GM19238 (cell line): ENCODE measurements at regions not wholly inside any gene's neighbourhood (a gene's known extent, or its start where the extent isn't known, plus 50 kb on each side); places are given as distances from the start of the nearest gene placed in this dataset.

Experiments used
- DNase-seq: peaks from one replicate; pipeline ENCODE4 v3.0.0; 2011; ENCODE audit warnings: low spot score; ENCODE audit not compliant: insufficient read length

GRCh38 chr20:7248281-7249201 is 481.1 kb downstream of the BMP2 start:
- no peak for DNase-seq

- no peak for DNase-seq
These were observed 482.9 kb downstream of the BMP2 start for GRCh38 chr20:7250337-7250736.

GRCh38 chr20:7257099-7257498 is 489.6 kb downstream of the BMP2 start:
- no peak for DNase-seq

DNA sequence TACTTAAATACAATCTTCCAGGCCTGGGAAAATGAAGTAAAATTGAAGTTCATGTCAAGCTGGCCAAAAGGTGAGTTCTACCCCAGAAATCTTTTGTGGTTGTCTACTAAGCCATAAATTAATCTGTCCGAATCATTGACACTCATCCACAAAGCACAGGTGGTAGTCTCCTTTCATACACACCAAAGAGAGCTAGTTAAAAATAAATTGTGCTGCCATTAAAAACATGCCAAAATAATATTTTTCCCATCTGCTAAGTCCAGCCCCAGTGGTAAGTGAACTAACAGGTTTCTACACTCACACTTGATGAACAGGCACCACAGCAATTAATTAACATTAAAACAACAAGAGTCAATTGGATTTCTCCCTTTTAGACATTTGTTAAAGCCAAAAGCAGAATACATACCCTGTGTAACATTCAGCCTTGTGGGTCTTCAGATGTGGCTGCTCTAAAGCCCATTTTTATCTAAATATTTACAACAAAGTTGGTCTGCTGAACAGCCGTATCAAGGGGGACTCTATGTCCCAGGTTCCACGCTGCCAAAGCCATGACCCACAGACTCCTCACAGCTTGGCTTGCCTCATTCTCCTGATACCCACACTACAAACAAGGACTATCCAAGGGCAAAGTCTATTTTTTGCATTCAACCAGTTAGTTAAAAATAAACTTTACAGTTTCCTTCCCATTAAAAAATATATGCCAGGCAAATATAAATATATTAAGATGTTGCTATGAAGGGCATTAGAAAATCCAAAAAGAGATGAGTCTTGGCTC is 490.4 kb downstream of the BMP2 start:
- DNase-seq = no peak

DNA sequence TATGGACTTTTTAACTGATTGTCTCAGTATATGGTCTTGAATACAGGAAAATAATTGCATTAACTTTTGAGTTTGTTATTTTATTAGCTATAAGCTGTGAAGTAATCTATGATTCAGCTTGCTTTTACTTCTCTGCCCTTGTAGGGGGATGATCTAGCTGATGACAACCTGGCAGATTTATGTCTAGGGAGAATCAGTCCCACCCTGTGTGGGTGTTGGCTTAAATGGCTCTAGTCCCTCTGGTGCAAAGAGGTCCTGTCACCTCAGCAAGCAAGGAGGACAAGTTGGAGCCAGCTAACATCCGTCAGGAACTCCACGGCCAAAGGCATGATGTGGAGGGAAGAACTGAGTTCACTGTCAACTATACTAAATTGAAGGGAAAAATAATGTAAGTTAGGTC is 495.3 kb downstream of the BMP2 start:
- no peak for DNase-seq

- DNase-seq = no peak
These were observed 496.7 kb downstream of the BMP2 start for GRCh38 chr20:7264137-7264536.

GRCh38 chr20:7269452-7269851 is 502.0 kb downstream of the BMP2 start:
- DNase-seq = no peak

DNA sequence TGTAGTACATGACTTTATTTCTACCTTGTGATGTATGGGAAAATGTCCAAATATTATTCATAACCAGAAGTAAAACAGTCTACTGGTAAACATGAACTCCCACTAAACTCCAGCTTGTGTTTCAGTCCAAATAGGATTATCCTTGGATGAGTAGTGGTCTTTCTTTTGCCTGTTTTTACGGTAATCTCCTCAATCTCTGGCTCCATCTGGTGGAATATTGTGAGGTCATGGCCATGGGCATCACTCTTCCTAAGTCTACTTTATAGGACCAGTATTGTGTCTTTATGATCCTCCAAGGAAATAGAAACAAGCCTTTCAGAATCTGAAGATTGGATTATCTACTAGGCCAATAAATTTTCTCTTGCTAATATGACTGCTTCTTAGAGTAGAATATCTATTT is 505.0 kb downstream of the BMP2 start:
- DNase-seq = no peak

DNA sequence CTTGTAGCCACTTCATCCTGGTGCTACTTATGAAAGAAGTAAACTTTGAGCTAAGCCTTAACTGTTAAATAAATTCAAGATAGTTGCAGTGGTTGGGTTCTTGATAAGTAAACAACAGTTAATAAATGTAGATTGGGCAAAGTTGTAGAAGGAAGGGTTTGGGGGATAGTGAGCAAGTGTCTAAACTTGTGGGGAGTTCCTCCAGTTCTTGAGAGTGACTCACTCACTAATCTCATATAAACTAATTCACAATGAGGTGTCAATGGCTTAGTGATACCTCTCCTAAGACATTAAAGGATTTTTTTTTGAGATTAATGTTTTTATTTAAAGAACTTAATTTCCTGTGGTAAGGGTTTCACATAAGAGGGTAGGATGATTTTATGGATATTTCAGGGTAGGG is 507.4 kb downstream of the BMP2 start:
- DNase-seq = no peak

DNA sequence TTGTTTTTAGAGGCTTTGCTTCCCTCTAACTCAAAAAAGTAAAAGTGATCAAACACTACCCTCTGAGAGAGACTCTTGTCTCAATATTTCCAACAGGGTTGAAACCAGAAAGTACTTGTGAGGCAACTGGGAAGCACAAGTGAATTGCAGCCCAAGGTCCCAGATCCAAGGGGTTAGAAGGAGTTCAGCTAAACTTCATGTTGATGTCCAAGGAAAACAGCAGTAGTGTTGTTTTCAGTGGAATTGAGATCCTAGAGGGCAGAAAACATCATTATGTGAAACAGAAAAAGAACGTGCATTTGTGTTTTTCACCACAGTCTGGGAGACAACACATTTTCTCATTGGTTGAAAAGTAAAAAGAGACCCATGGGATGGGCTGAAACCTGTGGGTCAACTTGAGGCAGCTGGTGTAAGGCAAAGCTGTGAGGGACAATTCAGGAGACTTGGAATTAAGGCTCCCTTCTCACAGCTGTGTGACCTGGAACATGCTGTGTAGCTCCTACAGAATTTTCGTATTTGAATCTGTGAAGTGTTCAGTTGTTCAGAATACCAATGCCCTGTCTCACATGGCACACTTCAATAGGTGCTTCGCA is 508.3 kb downstream of the BMP2 start:
- no peak for DNase-seq

GRCh38 chr20:7285918-7286556 is 518.6 kb downstream of the BMP2 start:
- no peak for DNase-seq

GRCh38 chr20:7291323-7291943 is 523.9 kb downstream of the BMP2 start:
- no peak for DNase-seq

- DNase-seq = no peak
These were observed 524.5 kb downstream of the BMP2 start for GRCh38 chr20:7291946-7292345.

- DNase-seq = no peak
These were observed 527.4 kb downstream of the BMP2 start for GRCh38 chr20:7294816-7295360.

DNA sequence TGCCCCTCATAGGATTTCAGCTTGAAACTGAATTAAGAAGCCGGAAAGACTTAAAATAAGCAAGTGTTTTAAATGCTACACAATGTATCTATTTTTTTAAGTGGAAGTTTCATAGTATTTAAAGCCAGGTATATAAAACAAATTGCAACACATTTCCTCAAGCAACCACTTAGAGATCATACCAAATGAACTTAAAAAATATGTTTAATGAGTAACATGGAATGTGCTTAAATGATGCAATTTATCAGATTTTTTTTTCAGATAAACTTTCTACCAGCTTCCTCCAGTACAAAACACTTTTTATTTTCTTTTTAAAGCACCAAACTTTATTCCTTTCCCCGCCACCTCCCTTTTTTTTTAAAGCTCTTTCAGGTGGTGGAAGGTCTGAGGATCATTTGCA is 534.3 kb downstream of the BMP2 start:
- DNase-seq = no peak

DNA sequence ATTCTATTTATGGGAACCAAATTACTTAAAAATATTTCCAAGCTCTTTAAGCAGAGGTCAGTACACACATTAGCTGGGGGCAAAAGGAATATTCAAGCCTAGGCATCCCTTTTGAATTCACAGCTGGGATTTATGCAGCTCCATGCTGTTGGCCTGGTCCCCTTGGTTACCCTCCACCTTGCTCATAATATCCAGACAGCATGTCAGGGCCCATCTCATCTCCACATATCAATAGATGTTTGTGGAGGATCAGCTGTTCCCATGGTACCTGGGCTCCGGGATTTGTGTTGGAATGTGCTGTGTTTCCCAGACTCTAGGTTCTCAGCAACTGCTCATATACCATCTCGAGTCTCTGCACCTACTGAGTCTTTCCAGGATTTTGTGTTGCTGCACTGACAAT is 534.8 kb downstream of the BMP2 start:
- no peak for DNase-seq

DNA sequence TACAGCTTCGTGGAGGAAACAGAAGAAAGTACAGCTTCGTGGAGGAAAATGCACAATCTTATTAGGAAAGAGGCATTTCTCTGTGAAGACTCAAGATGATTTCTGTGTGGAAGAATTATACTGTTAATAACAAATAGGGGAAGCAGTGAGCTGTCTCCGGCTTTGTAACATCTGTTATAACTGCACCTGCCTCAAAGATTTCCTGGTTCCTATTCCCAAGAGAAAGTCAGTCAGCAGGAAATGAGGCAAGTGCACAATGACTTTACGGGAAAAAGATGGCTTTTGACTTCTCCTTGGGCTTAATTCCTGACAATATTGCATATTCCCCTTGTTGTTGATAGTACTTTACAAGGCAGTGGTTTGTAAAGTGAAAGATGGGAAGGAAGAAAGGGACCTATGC is 538.5 kb downstream of the BMP2 start:
- no peak for DNase-seq

DNA sequence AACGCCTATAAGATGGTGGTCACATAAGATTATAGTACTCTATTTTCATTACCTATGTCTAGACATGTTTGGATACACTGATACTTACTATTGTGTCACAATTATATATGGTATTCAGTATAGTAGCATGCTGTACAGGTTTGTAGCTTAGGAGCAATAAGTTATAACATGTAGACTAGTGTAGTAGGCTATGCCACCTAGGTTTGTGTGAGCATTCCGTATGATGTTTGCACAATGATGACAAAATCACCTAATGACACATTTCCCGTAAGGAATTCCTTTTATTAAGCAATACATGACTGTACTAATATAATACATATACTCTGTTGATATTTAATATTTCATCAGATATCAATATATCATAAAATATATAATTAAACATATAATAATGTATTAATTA is 540.7 kb downstream of the BMP2 start:
- DNase-seq = no peak

GRCh38 chr20:7313047-7313446 is 545.6 kb downstream of the BMP2 start:
- DNase-seq = no peak

- no peak for DNase-seq
These were observed 556.5 kb downstream of the BMP2 start for GRCh38 chr20:7323957-7324356.

- DNase-seq = no peak
These were observed 560.3 kb downstream of the BMP2 start for GRCh38 chr20:7327810-7328209.
